22Rv1 (cell line): ENCODE measurements at regions not wholly inside any gene's neighbourhood (a gene's known extent, or its start where the extent isn't known, plus 50 kb on each side); places are given as distances from the start of the nearest gene placed in this dataset.

ENCODE experiments used
- H3K27ac ChIP-seq: fragments of 450-650 bp; 2 replicates; pipeline ENCODE4 v1.5.1; 2017
- CTCF ChIP-seq: fragments of 450-650 bp; IDR thresholded peaks from 2 replicates; pipeline ENCODE4 v1.5.1; 2017; ENCODE audit warnings: mild to moderate bottlenecking
- ZFX ChIP-seq: fragments of 450-650 bp; IDR thresholded peaks from 2 replicates; pipeline ENCODE4 v1.6.1; 2017; ENCODE audit warnings: antibody characterized with exemption, borderline replicate concordance

GRCh38 chr14:94690896-94691659 is 78.8 kb downstream of the GSC start:
- H3K27ac ChIP-seq, result no peak overlapping the region
- TF ChIP-seq CTCF (no peak), ZFX (no peak)

- TF ChIP-seq CTCF (no peak), ZFX (no peak)
- H3K27ac ChIP-seq, result no peak overlapping the region
Measured at GRCh38 chr14:94690486-94690885, 78.3 kb downstream of the SERPINA3 start.

- TF ChIP-seq CTCF (no peak), ZFX (no peak)
- no peak overlapping the region for H3K27ac ChIP-seq
Measured at GRCh38 chr14:94689985-94690400, 77.8 kb downstream of the SERPINA3 start.

GRCh38 chr14:94689218-94689984 is 77.2 kb downstream of the SERPINA3 start:
- no peak overlapping the region for H3K27ac ChIP-seq
- peak; percentile 99 for TF ChIP-seq CTCF
- TF ChIP-seq ZFX, result no peak

GRCh38 chr14:94686511-94687160 is 74.4 kb downstream of the SERPINA3 start:
- TF ChIP-seq CTCF (no peak), ZFX (no peak)
- H3K27ac ChIP-seq, result no peak overlapping the region

GRCh38 chr14:94685681-94686485 is 73.7 kb downstream of the SERPINA3 start:
- no peak for TF ChIP-seq CTCF
- TF ChIP-seq ZFX, result no peak
- no peak overlapping the region for H3K27ac ChIP-seq
